HCT116 (cell line): ENCODE measurements at regions not wholly inside any gene's neighbourhood (a gene's known extent, or its start where the extent isn't known, plus 50 kb on each side); places are given as distances from the start of the nearest gene placed in this dataset.

ENCODE experiments used
- CTCF ChIP-seq, 3 experiments: fragments of 200-600 bp in 1 of 3; sonication (generic) in 1 of 3; IDR thresholded peaks in 2 of 3; conservative IDR thresholded peaks in 1 of 3; 2 replicates each; pipeline ENCODE4 v1.5.1; 2012 to 2017; ENCODE audit warnings: low read depth in 2 of 3, low read length in 2 of 3, antibody characterized with exemption in 1 of 3, borderline replicate concordance in 1 of 3, control low read depth in 1 of 3, mild to moderate bottlenecking in 1 of 3, mixed read lengths in 1 of 3, mixed run types in 1 of 3, moderate library complexity in 1 of 3; ENCODE audit not compliant: insufficient read depth in 1 of 3
- EZH2 ChIP-seq: fragments of 200-600 bp; sonication (generic); IDR thresholded peaks from 2 replicates; pipeline ENCODE4 v1.6.1; 2017; ENCODE audit warnings: antibody characterized with exemption, mixed run types
- POLR2AphosphoS5 ChIP-seq: IDR thresholded peaks from 2 replicates; pipeline ENCODE4 v1.6.1; 2011; ENCODE audit warnings: mild to moderate bottlenecking, low read depth, low read length, moderate library complexity
- TCF7L2 ChIP-seq: IDR thresholded peaks from 2 replicates; pipeline ENCODE4 v1.7.0; 2011; ENCODE audit warnings: borderline replicate concordance, inconsistent platforms; ENCODE audit not compliant: insufficient read depth, insufficient read length; ENCODE audit errors: extremely low read depth

GRCh38 chr5:176161431-176161830 lies 76.8 kb upstream of the SIMC1 start:
- TF ChIP-seq CTCF (IDR thresholded peaks at IDR 0.05 in 2 of 3, conservative IDR thresholded peaks at IDR 0.05 in 1 of 3; ENCODE audit: borderline replicate concordance in 1 of 3, insufficient read depth in 1 of 3, low read depth in 2 of 3, low read length in 2 of 3): no peak
- no peak for TF ChIP-seq EZH2
- no peak for TF ChIP-seq POLR2AphosphoS5
- TF ChIP-seq TCF7L2: no peak
